Body of pancreas (tissue), 4 donors: ENCODE measurements at regions not wholly inside any gene's neighbourhood (a gene's known extent, or its start where the extent isn't known, plus 50 kb on each side); places are given as distances from the start of the nearest gene placed in this dataset.

Source experiments
- ATAC-seq: fragments of 150-250 bp; one replicate; pipeline ENCODE4 v1.9.1; 2016
- DNase-seq, 4 donors: peaks; one replicate each; pipeline ENCODE4 v3.0.0-alpha.2; 2019
- H3K27ac ChIP-seq, 4 donors: fragments of 200-600 bp; sonication (generic); 1 replicate in 3 of 4; 2 replicates in 1 of 4; pipeline versions ENCODE4 v1.5.1 to v1.6.1; 2016 to 2019; ENCODE audit warnings: mild to moderate bottlenecking in 1 of 4, mixed read lengths in 1 of 4, moderate library complexity in 1 of 4
- H3K27me3 ChIP-seq, 2 donors: fragments of 200-600 bp; sonication (generic); one replicate each; pipeline ENCODE4 v1.6.0; 2016; ENCODE audit warnings: mild to moderate bottlenecking in 1 of 2
- H3K36me3 ChIP-seq, 2 donors: fragments of 200-600 bp; sonication (generic); replicated peaks in 1 of 2; 2 replicates each; pipeline ENCODE4 v1.5.1; 2016; ENCODE audit warnings: low read depth in 2 of 2; ENCODE audit not compliant: insufficient read depth in 1 of 2
- H3K4me1 ChIP-seq: fragments of 200-600 bp; sonication (generic); one replicate; pipeline ENCODE4 v1.6.0; 2016
- H3K4me3 ChIP-seq, 2 donors: fragments of 200-600 bp; sonication (generic); 1 replicate in 1 of 2; 2 replicates in 1 of 2; pipeline ENCODE4 v1.5.1; 2016 to 2019
- H3K9me3 ChIP-seq, 3 donors: fragments of 200-600 bp; sonication (generic); 1 replicate in 2 of 3; 2 replicates in 1 of 3; pipeline ENCODE4 v1.5.1; 2016
- POLR2A ChIP-seq, 3 donors: fragments of 450-650 bp; IDR thresholded peaks; one replicate each; pipeline ENCODE4 v1.6.1; 2016; ENCODE audit warnings: antibody characterized with exemption in 3 of 3, mild to moderate bottlenecking in 2 of 3
- WGBS, 2 donors: methylation state at CpG; one replicate each; pipeline ENCODE4 v1.1.5; 2017; 5-methylcytosine and 5-hydroxymethylcytosine counted together
- intact Hi-C: fragments of 100-400 bp; cut with DNase I; formaldehyde crosslinking; loops from one replicate; pipeline ENCODE4 v1.15.1; 2023
- TF ChIP-seq, protein P1 (sequence below), 7 experiments: fragments of 450-650 bp in 4 of 7; fragments of 200-600 bp in 3 of 7; sonication (generic) in 3 of 7; IDR thresholded peaks; one replicate each; pipeline ENCODE4 v1.5.1; 2016 to 2019; ENCODE audit warnings: antibody characterized with exemption in 7 of 7

DNA sequence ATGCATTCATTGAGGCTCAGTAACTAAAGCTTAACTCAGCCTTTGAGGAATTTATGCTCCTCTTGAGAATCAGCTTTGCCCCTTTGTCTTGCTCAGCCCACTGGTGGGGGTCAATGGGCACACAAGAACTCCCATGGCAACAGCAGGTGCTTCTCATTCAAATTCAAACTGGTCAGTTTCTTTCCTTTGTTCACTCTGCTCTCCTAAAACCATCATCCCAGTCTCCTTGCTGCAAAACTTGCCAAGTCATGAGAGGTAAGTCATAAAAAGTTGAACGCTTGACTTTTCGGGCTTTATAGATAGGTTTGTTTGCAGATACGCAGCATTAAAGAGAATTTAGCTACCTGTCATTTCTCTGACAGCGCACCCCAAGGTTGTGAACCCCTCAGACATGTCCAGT lies 146.8 kb downstream of the TFAP2A start:
- TF ChIP-seq, protein P1, sequence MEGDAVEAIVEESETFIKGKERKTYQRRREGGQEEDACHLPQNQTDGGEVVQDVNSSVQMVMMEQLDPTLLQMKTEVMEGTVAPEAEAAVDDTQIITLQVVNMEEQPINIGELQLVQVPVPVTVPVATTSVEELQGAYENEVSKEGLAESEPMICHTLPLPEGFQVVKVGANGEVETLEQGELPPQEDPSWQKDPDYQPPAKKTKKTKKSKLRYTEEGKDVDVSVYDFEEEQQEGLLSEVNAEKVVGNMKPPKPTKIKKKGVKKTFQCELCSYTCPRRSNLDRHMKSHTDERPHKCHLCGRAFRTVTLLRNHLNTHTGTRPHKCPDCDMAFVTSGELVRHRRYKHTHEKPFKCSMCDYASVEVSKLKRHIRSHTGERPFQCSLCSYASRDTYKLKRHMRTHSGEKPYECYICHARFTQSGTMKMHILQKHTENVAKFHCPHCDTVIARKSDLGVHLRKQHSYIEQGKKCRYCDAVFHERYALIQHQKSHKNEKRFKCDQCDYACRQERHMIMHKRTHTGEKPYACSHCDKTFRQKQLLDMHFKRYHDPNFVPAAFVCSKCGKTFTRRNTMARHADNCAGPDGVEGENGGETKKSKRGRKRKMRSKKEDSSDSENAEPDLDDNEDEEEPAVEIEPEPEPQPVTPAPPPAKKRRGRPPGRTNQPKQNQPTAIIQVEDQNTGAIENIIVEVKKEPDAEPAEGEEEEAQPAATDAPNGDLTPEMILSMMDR (IDR thresholded peaks at IDR 0.05) = no peak
- no peak for TF ChIP-seq POLR2A (IDR thresholded peaks at IDR 0.05)
- H3K36me3 ChIP-seq = no peaks in the 10 kb centered on the region
- ATAC-seq = no peak
- DNase-seq = no peak
- H3K4me3 ChIP-seq = no peak overlapping the region
- H3K4me1 ChIP-seq = peaks cover 4% of the 10 kb centered on the region
- intact Hi-C loops = no loop called here
- no peak overlapping the region for H3K27ac ChIP-seq
- 23 to 32% methylated on average over 4 of the region's 4 CpGs for WGBS, 2 donors
- peaks cover 0 to 4% of the 10 kb centered on the region in 2 donors for H3K27me3 ChIP-seq
- H3K9me3 ChIP-seq = no peaks in the 10 kb centered on the region

- intact Hi-C loops = no loop called here
- no peaks in the 10 kb centered on the region for H3K9me3 ChIP-seq
- peaks cover 4% of the 10 kb centered on the region for H3K4me1 ChIP-seq
- no peaks in the 10 kb centered on the region for H3K36me3 ChIP-seq
- no peak overlapping the region for H3K27ac ChIP-seq
- no peak for ATAC-seq
- peaks cover 0 to 4% of the 10 kb centered on the region in 2 donors for H3K27me3 ChIP-seq
- DNase-seq = no peak
- no peak overlapping the region for H3K4me3 ChIP-seq
- 59 to 69% methylated on average over 4 of the region's 4 CpGs for WGBS, 2 donors
- TF ChIP-seq POLR2A (IDR thresholded peaks at IDR 0.05) = no peak
- TF ChIP-seq, protein P1 (IDR thresholded peaks at IDR 0.05) = no peak
These were observed 148.4 kb downstream of the TFAP2A start for GRCh38 chr6:10266462-10266861.

- no peak overlapping the region for H3K27ac ChIP-seq
- WGBS, 2 donors = 65 to 68% methylated on average over 2 of the region's 2 CpGs
- H3K4me3 ChIP-seq = no peak overlapping the region
- TF ChIP-seq, protein P1 (IDR thresholded peaks at IDR 0.05) = no peak
- TF ChIP-seq POLR2A (IDR thresholded peaks at IDR 0.05) = no peak
- H3K4me1 ChIP-seq = peaks cover 4% of the 10 kb centered on the region
- no peak for ATAC-seq
- H3K36me3 ChIP-seq = no peaks in the 10 kb centered on the region
- intact Hi-C loops = no loop called here
- H3K27me3 ChIP-seq = peaks cover 0 to 4% of the 10 kb centered on the region in 2 donors
- H3K9me3 ChIP-seq = no peaks in the 10 kb centered on the region
- no peak for DNase-seq
These were observed 148.8 kb downstream of the TFAP2A start for GRCh38 chr6:10266061-10266460.

DNA sequence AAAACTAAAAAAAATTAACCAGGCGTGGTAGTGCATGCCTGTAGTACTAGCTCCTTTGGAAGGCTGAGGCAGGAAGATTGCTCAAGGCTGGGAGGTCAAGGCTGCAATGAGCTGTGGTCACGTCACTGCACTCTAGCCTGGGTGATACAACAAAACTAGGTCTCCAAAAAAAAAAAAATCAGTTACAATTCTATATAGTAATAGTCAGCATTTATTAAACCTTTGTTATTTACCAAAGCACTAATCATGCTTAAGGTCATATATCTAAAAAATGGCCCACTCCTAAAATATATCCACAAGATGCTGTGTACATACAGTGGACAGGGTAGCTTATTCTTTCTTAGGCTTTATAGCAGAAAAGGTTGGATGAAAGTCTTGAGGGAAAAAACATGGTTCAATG lies 152.4 kb downstream of the TFAP2A start:
- TF ChIP-seq POLR2A (IDR thresholded peaks at IDR 0.05) = no peak
- TF ChIP-seq, protein P1 (IDR thresholded peaks at IDR 0.05) = no peak
- Histone ChIP-seq H3K4me3 (no peak overlapping the region), H3K4me1 (no peaks in the 10 kb centered on the region), H3K27ac (no peak overlapping the region), H3K36me3 (no peaks in the 10 kb centered on the region), H3K9me3 (no peaks in the 10 kb centered on the region), H3K27me3 (no peaks in the 10 kb centered on the region)
- no peak for ATAC-seq
- WGBS, 2 donors = 53 to 68% methylated on average over 2 of the region's 2 CpGs
- no peak for DNase-seq
- intact Hi-C loops = no loop called here

- DNase-seq (no peak), ATAC-seq (no peak)
- Histone ChIP-seq H3K36me3 (no peaks in the 10 kb centered on the region), H3K9me3 (no peaks in the 10 kb centered on the region), H3K4me1 (no peaks in the 10 kb centered on the region), H3K4me3 (no peak overlapping the region), H3K27ac (no peak overlapping the region), H3K27me3 (no peaks in the 10 kb centered on the region)
- intact Hi-C loops = no loop called here
- 25 to 31% methylated on average over 3 of the region's 3 CpGs for WGBS, 2 donors
- TF ChIP-seq, protein P1 (IDR thresholded peaks at IDR 0.05) = no peak
- TF ChIP-seq POLR2A (IDR thresholded peaks at IDR 0.05) = no peak
These were observed 155.2 kb downstream of the TFAP2A start for GRCh38 chr6:10259671-10260070.
